Stimulated activated CD4-positive, alpha-beta T cell treated with anti-CD3 and anti-CD28 coated beads, TNF-alpha, amount 100 ng/mL, for 48 hours (primary cell): ENCODE measurements at regions not wholly inside any gene's neighbourhood (a gene's known extent, or its start where the extent isn't known, plus 50 kb on each side); places are given as distances from the start of the nearest gene placed in this dataset.
"Not testable (repeated sequence)": the region's sequence is repeated elsewhere in the genome, so short reads cannot be mapped to it uniquely, and the experiment has no call there.

Experiments used
- DNase-seq, 3 donors: peaks; one replicate each; pipeline ENCODE4 v3.0.0-alpha.2; 2020; ENCODE audit warnings: low read depth in 3 of 3

GRCh38 chr17:30639391-30639790 lies 162.2 kb downstream of the GOSR1 start:
- DNase-seq: not testable (repeated sequence)

GRCh38 chr17:30638968-30639367 lies 161.8 kb downstream of the GOSR1 start:
- DNase-seq: not testable (repeated sequence)

GRCh38 chr17:30631651-30632050 lies 154.4 kb downstream of the GOSR1 start:
- not testable (repeated sequence) for DNase-seq

- DNase-seq: not testable (repeated sequence)
These were observed 148.2 kb downstream of the GOSR1 start for GRCh38 chr17:30625380-30625779.

- not testable (repeated sequence) for DNase-seq
These were observed 147.0 kb downstream of the GOSR1 start for GRCh38 chr17:30624180-30624579.

GRCh38 chr17:30609682-30610081 lies 132.5 kb downstream of the GOSR1 start:
- not testable (repeated sequence) for DNase-seq

- DNase-seq: no peak
These were observed 128.3 kb downstream of the GOSR1 start for GRCh38 chr17:30605523-30605922.

- DNase-seq: no peak
These were observed 127.8 kb downstream of the GOSR1 start for GRCh38 chr17:30605027-30605426.

- not testable (repeated sequence) for DNase-seq
These were observed 125.2 kb downstream of the GOSR1 start for GRCh38 chr17:30602396-30602795.

- DNase-seq: not testable (repeated sequence)
These were observed 124.8 kb downstream of the GOSR1 start for GRCh38 chr17:30601984-30602383.

GRCh38 chr17:30600830-30601494 lies 123.8 kb downstream of the GOSR1 start:
- peak in 1 of 3 donors; percentile 16 for DNase-seq

GRCh38 chr17:30600060-30600829 lies 123.0 kb downstream of the GOSR1 start:
- peak; percentile 43 to 70 (median 48) for DNase-seq

- DNase-seq: no peak
These were observed 122.3 kb downstream of the GOSR1 start for GRCh38 chr17:30599428-30600059.

- no peak for DNase-seq
These were observed 120.6 kb downstream of the GOSR1 start for GRCh38 chr17:30597776-30598288.

- DNase-seq: not testable (repeated sequence)
These were observed 120.0 kb downstream of the GOSR1 start for GRCh38 chr17:30596948-30597775.

- DNase-seq: not testable (repeated sequence)
These were observed 117.8 kb downstream of the GOSR1 start for GRCh38 chr17:30594953-30595371.

- DNase-seq: no peak
These were observed 117.2 kb downstream of the GOSR1 start for GRCh38 chr17:30594223-30594952.

- DNase-seq: no peak
These were observed 113.0 kb downstream of the GOSR1 start for GRCh38 chr17:30590081-30590733.

GRCh38 chr17:30589431-30589830 lies 112.2 kb downstream of the GOSR1 start:
- DNase-seq: no peak

GRCh38 chr17:30588798-30589247 lies 111.6 kb downstream of the GOSR1 start:
- no peak for DNase-seq
